ENCODE measurements at regions not wholly inside any gene's neighbourhood (a gene's known extent, or its start where the extent isn't known, plus 50 kb on each side); places are given as distances from the start of the nearest gene placed in this dataset.

- TF ChIP-seq CTCF (conservative IDR thresholded peaks at IDR 0.05; ENCODE audit: low read length) (no peak), EZH2phosphoT487 (IDR thresholded peaks at IDR 0.05; ENCODE audit: borderline replicate concordance) (no peak)
These were observed 786.6 kb upstream of the ID2 start for GRCh38 chr2:7895289-7895688.

Measured in Loucy (cell line).